DOHH2 (cell line): ENCODE measurements at regions not wholly inside any gene's neighbourhood (a gene's known extent, or its start where the extent isn't known, plus 50 kb on each side); places are given as distances from the start of the nearest gene placed in this dataset.
"Not testable (repeated sequence)": the region's sequence is repeated elsewhere in the genome, so short reads cannot be mapped to it uniquely, and the experiment has no call there.

ENCODE experiments used
- H3F3A ChIP-seq: fragments of 200-600 bp; sonication (generic), shearing (Covaris generic); 2 replicates; pipeline ENCODE4 v1.6.0; 2016; ENCODE audit warnings: antibody characterized with exemption, mild to moderate bottlenecking; ENCODE audit not compliant: control insufficient read depth, insufficient read depth
- H3K27ac ChIP-seq: fragments of 200-600 bp; sonication (generic); 2 replicates; pipeline ENCODE4 v1.5.1; 2014; ENCODE audit warnings: low read depth, mild to moderate bottlenecking, low read length, moderate library complexity
- H3K27me3 ChIP-seq: fragments of 200-600 bp; sonication (generic); 2 replicates; pipeline ENCODE4 v1.6.1; 2014; ENCODE audit warnings: mild to moderate bottlenecking, low read length, mixed read lengths; ENCODE audit not compliant: control insufficient read depth
- H3K36me3 ChIP-seq: fragments of 200-600 bp; sonication (generic); 2 replicates; pipeline ENCODE4 v1.6.1; 2014; ENCODE audit warnings: mild to moderate bottlenecking, low read length, moderate library complexity, mixed read lengths; ENCODE audit not compliant: control insufficient read depth
- H3K4me1 ChIP-seq: fragments of 200-600 bp; sonication (generic); 2 replicates; pipeline ENCODE4 v1.6.1; 2014; ENCODE audit warnings: mild to moderate bottlenecking, low read length, mixed read lengths; ENCODE audit not compliant: control insufficient read depth
- H3K4me2 ChIP-seq: fragments of 200-600 bp; sonication (generic); 2 replicates; pipeline ENCODE4 v1.6.0; 2014; ENCODE audit warnings: mild to moderate bottlenecking, low read length, moderate library complexity
- H3K4me3 ChIP-seq: fragments of 200-600 bp; sonication (generic); 2 replicates; pipeline ENCODE4 v1.5.1; 2014; ENCODE audit warnings: mild to moderate bottlenecking, low read length, mixed read lengths
- H3K79me2 ChIP-seq: fragments of 200-600 bp; sonication (generic); 2 replicates; pipeline ENCODE4 v1.6.1; 2014; ENCODE audit warnings: mild to moderate bottlenecking, low read length, mixed read lengths; ENCODE audit not compliant: control insufficient read depth
- H3K9me2 ChIP-seq: fragments of 200-600 bp; sonication (generic); replicated peaks from 2 replicates; pipeline ENCODE4 v1.6.1; 2014; ENCODE audit warnings: mild to moderate bottlenecking, low read length, mixed read lengths; ENCODE audit not compliant: control insufficient read depth
- H3K9me3 ChIP-seq: fragments of 200-600 bp; sonication (generic); 2 replicates; pipeline ENCODE4 v1.6.1; 2014; ENCODE audit warnings: antibody characterized with exemption, low read length, mixed read lengths; ENCODE audit not compliant: control insufficient read depth, insufficient read depth
- H4K20me1 ChIP-seq: fragments of 200-600 bp; sonication (generic); 2 replicates; pipeline ENCODE4 v1.6.0; 2014; ENCODE audit warnings: low read depth, mild to moderate bottlenecking, antibody characterized with exemption, low read length, moderate library complexity; ENCODE audit not compliant: control insufficient read depth, insufficient read depth
- CTCF ChIP-seq: fragments of 200-600 bp; sonication (generic); IDR thresholded peaks from one replicate; pipeline ENCODE4 v1.5.1; 2014; ENCODE audit warnings: antibody characterized with exemption, mild to moderate bottlenecking, low read depth, low read length; ENCODE audit not compliant: poor library complexity, severe bottlenecking
- EZH2phosphoT487 ChIP-seq: fragments of 200-600 bp; sonication (generic); IDR thresholded peaks from 2 replicates; pipeline ENCODE4 v1.6.1; 2017; ENCODE audit warnings: borderline replicate concordance, mild to moderate bottlenecking, antibody characterized with exemption, low read length, moderate library complexity, mixed read lengths

- no peaks in the 10 kb centered on the region for H3K36me3 ChIP-seq
- no peak overlapping the region for H3K4me3 ChIP-seq
- H3K27ac ChIP-seq: no peak overlapping the region
- no peaks in the 10 kb centered on the region; the same call in 1 of the 2 replicates for H3K9me2 ChIP-seq
- H3K27me3 ChIP-seq: no peaks in the 10 kb centered on the region
- no peak overlapping the region for H3K4me2 ChIP-seq
- TF ChIP-seq CTCF: no peak
- TF ChIP-seq EZH2phosphoT487: no peak
- no peaks in the 10 kb centered on the region for H3K4me1 ChIP-seq
- H4K20me1 ChIP-seq: no peaks in the 10 kb centered on the region
- H3K9me3 ChIP-seq: no peaks in the 10 kb centered on the region
- no peaks in the 10 kb centered on the region for H3K79me2 ChIP-seq
- no peaks in the 10 kb centered on the region for H3F3A ChIP-seq
Observed at GRCh38 chr7:14978687-14979086, 76.1 kb upstream of the DGKB start.

GRCh38 chr7:14974688-14975087 lies 72.1 kb upstream of the DGKB start:
- Histone ChIP-seq H4K20me1 (no peaks in the 10 kb centered on the region), H3K9me3 (no peaks in the 10 kb centered on the region), H3K36me3 (no peaks in the 10 kb centered on the region), H3K27me3 (no peaks in the 10 kb centered on the region), H3K4me1 (no peaks in the 10 kb centered on the region), H3K4me2 (no peak overlapping the region), H3F3A (no peaks in the 10 kb centered on the region), H3K4me3 (no peak overlapping the region), H3K27ac (no peak overlapping the region), H3K9me2 (no peaks in the 10 kb centered on the region; the same call in 1 of the 2 replicates), H3K79me2 (no peaks in the 10 kb centered on the region)
- TF ChIP-seq EZH2phosphoT487: no peak
- no peak for TF ChIP-seq CTCF

GRCh38 chr7:14973712-14974428 lies 71.3 kb upstream of the DGKB start:
- Histone ChIP-seq H3K27ac (no peak overlapping the region), H3K4me3 (no peak overlapping the region), H3K27me3 (no peaks in the 10 kb centered on the region), H4K20me1 (no peaks in the 10 kb centered on the region), H3K36me3 (no peaks in the 10 kb centered on the region), H3F3A (no peaks in the 10 kb centered on the region), H3K9me2 (no peaks in the 10 kb centered on the region), H3K4me2 (no peak overlapping the region), H3K4me1 (no peaks in the 10 kb centered on the region), H3K79me2 (no peaks in the 10 kb centered on the region), H3K9me3 (no peaks in the 10 kb centered on the region)
- TF ChIP-seq CTCF (no peak), EZH2phosphoT487 (no peak)

GRCh38 chr7:14971678-14972077 lies 69.1 kb upstream of the DGKB start:
- H3F3A ChIP-seq, H3K4me3 ChIP-seq, H3K27ac ChIP-seq, H3K4me1 ChIP-seq, H4K20me1 ChIP-seq, H3K27me3 ChIP-seq, H3K79me2 ChIP-seq, H3K9me2 ChIP-seq, H3K4me2 ChIP-seq, H3K9me3 ChIP-seq, H3K36me3 ChIP-seq: not testable (repeated sequence)

- not testable (repeated sequence) for H3K27ac ChIP-seq, H3K9me3 ChIP-seq, H3K4me3 ChIP-seq, H3F3A ChIP-seq, H4K20me1 ChIP-seq, H3K4me2 ChIP-seq, H3K4me1 ChIP-seq, H3K79me2 ChIP-seq, H3K9me2 ChIP-seq, H3K36me3 ChIP-seq, H3K27me3 ChIP-seq
Observed at GRCh38 chr7:14967376-14967775, 64.8 kb upstream of the DGKB start.
